ENCODE measurements at regions not wholly inside any gene's neighbourhood (a gene's known extent, or its start where the extent isn't known, plus 50 kb on each side); places are given as distances from the start of the nearest gene placed in this dataset.

GRCh38 chr16:81164958-81165357 is 68.8 kb upstream of the GCSH start:
- WGBS, 2 experiments (ENCODE audit: insufficient coverage in 1 of 2, insufficient read length in 1 of 2): 83 to 93% methylated on average over 5 of the region's 5 CpGs
- Histone ChIP-seq H3K36me3 (ENCODE audit: control insufficient read depth, insufficient read depth, low read length) (no peaks in the 10 kb centered on the region), H3K27ac (ENCODE audit: low read depth, low read length) (no peak overlapping the region), H3K4me1 (ENCODE audit: control insufficient read depth, insufficient read depth, low read length) (no peaks in the 10 kb centered on the region), H3K9ac (ENCODE audit: extremely low read depth, low read length, poor library complexity, severe bottlenecking) (no peak overlapping the region), H3K4me3 (ENCODE audit: low read length) (no peak overlapping the region), H3K27me3 (ENCODE audit: control insufficient read depth, insufficient read depth, low read length, poor library complexity, severe bottlenecking) (no peaks in the 10 kb centered on the region), H3K9me3 (ENCODE audit: control insufficient read depth, low read length) (no peaks in the 10 kb centered on the region)
- no peak for DNase-seq
- no peaks in the 10 kb centered on the region for H3K36me3 Mint-ChIP-seq (ENCODE audit: low read depth)
- TF ChIP-seq, protein P1, sequence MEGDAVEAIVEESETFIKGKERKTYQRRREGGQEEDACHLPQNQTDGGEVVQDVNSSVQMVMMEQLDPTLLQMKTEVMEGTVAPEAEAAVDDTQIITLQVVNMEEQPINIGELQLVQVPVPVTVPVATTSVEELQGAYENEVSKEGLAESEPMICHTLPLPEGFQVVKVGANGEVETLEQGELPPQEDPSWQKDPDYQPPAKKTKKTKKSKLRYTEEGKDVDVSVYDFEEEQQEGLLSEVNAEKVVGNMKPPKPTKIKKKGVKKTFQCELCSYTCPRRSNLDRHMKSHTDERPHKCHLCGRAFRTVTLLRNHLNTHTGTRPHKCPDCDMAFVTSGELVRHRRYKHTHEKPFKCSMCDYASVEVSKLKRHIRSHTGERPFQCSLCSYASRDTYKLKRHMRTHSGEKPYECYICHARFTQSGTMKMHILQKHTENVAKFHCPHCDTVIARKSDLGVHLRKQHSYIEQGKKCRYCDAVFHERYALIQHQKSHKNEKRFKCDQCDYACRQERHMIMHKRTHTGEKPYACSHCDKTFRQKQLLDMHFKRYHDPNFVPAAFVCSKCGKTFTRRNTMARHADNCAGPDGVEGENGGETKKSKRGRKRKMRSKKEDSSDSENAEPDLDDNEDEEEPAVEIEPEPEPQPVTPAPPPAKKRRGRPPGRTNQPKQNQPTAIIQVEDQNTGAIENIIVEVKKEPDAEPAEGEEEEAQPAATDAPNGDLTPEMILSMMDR (conservative IDR thresholded peaks at IDR 0.05): no peak
- no peak overlapping the region for H3K27ac Mint-ChIP-seq
- H3K4me1 Mint-ChIP-seq: no peaks in the 10 kb centered on the region
- H3K4me3 Mint-ChIP-seq: no peak overlapping the region
- peaks cover 1% of the 10 kb centered on the region for H3K27me3 Mint-ChIP-seq (ENCODE audit: insufficient read depth)
- peaks cover 8% of the 10 kb centered on the region for H3K9me3 Mint-ChIP-seq

DNA sequence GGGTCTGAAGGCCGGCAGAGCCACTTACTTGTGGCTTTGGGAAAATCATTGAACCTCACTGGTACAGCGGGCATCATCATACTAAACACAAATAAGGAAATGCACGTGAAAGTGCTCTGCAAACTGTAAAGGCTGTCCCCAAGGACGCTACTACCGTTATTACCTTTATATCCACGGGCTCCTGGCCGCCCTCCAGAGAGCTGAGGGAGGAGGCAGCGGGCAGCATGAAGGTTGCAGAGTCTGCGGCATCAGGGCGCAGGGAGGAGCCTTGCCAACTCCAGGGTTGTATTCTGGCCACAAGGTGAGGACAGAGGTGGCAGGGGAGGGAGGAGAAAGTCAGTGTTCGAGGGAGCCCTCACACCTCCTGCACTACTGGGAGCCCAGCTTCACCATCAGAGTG is 68.3 kb upstream of the GCSH start:
- H3K27ac ChIP-seq (ENCODE audit: low read depth, low read length): no peak overlapping the region
- no peak overlapping the region for H3K4me3 ChIP-seq (ENCODE audit: low read length)
- H3K36me3 ChIP-seq (ENCODE audit: control insufficient read depth, insufficient read depth, low read length): no peaks in the 10 kb centered on the region
- no peak for DNase-seq
- no peak overlapping the region for H3K27ac Mint-ChIP-seq
- peaks cover 1% of the 10 kb centered on the region for H3K27me3 Mint-ChIP-seq (ENCODE audit: insufficient read depth)
- no peaks in the 10 kb centered on the region for H3K27me3 ChIP-seq (ENCODE audit: control insufficient read depth, insufficient read depth, low read length, poor library complexity, severe bottlenecking)
- no peak overlapping the region for H3K4me3 Mint-ChIP-seq
- 89 to 91% methylated on average over 9 to 11 of the region's 11 CpGs for WGBS, 2 experiments (ENCODE audit: insufficient coverage in 1 of 2, insufficient read length in 1 of 2)
- H3K4me1 Mint-ChIP-seq: no peaks in the 10 kb centered on the region
- peaks cover 8% of the 10 kb centered on the region for H3K9me3 Mint-ChIP-seq
- TF ChIP-seq, protein P1 (conservative IDR thresholded peaks at IDR 0.05): no peak
- H3K36me3 Mint-ChIP-seq (ENCODE audit: low read depth): no peaks in the 10 kb centered on the region
- no peaks in the 10 kb centered on the region for H3K9me3 ChIP-seq (ENCODE audit: control insufficient read depth, low read length)
- H3K4me1 ChIP-seq (ENCODE audit: control insufficient read depth, insufficient read depth, low read length): no peaks in the 10 kb centered on the region
- H3K9ac ChIP-seq (ENCODE audit: extremely low read depth, low read length, poor library complexity, severe bottlenecking): no peak overlapping the region

GRCh38 chr16:81163671-81164070 is 67.5 kb upstream of the GCSH start:
- peaks cover 1% of the 10 kb centered on the region for H3K27me3 Mint-ChIP-seq (ENCODE audit: insufficient read depth)
- 91 to 100% methylated on average over 8 to 9 of the region's 9 CpGs for WGBS, 2 experiments (ENCODE audit: insufficient coverage in 1 of 2, insufficient read length in 1 of 2)

More at GRCh38 chr16:81163671-81164070, 67.5 kb upstream of the GCSH start:
- DNase-seq: no peak
- Histone ChIP-seq H3K4me3 (ENCODE audit: low read length) (no peak overlapping the region), H3K9ac (ENCODE audit: extremely low read depth, low read length, poor library complexity, severe bottlenecking) (no peak overlapping the region), H3K4me1 (ENCODE audit: control insufficient read depth, insufficient read depth, low read length) (no peaks in the 10 kb centered on the region), H3K27ac (ENCODE audit: low read depth, low read length) (no peak overlapping the region), H3K9me3 (ENCODE audit: control insufficient read depth, low read length) (no peaks in the 10 kb centered on the region), H3K27me3 (ENCODE audit: control insufficient read depth, insufficient read depth, low read length, poor library complexity, severe bottlenecking) (no peaks in the 10 kb centered on the region), H3K36me3 (ENCODE audit: control insufficient read depth, insufficient read depth, low read length) (no peaks in the 10 kb centered on the region)
- no peaks in the 10 kb centered on the region for H3K4me1 Mint-ChIP-seq
- H3K27ac Mint-ChIP-seq: no peak overlapping the region
- TF ChIP-seq, protein P1 (conservative IDR thresholded peaks at IDR 0.05): no peak
- H3K36me3 Mint-ChIP-seq (ENCODE audit: low read depth): no peaks in the 10 kb centered on the region
- peaks cover 8% of the 10 kb centered on the region for H3K9me3 Mint-ChIP-seq
- H3K4me3 Mint-ChIP-seq: no peak overlapping the region

Data from endodermal cell (in vitro differentiated cells).